ENCODE measurements at regions not wholly inside any gene's neighbourhood (a gene's known extent, or its start where the extent isn't known, plus 50 kb on each side); places are given as distances from the start of the nearest gene placed in this dataset.
"Not testable (repeated sequence)": the region's sequence is repeated elsewhere in the genome, so short reads cannot be mapped to it uniquely, and the experiment has no call there.

GRCh38 chr22:12638319-12638718, 2889.7 kb upstream of the OR11H1 start:
- H3K27ac Mint-ChIP-seq (ENCODE audit: unreplicated experiment); H3K4me3 Mint-ChIP-seq (ENCODE audit: unreplicated experiment); H3K4me1 Mint-ChIP-seq (ENCODE audit: low read depth, unreplicated experiment); DNase-seq; H3K27me3 Mint-ChIP-seq (ENCODE audit: unreplicated experiment): not testable (repeated sequence)
- peaks cover 41% of the 10 kb centered on the region for H3K9me3 Mint-ChIP-seq (ENCODE audit: unreplicated experiment)
- peaks cover 18% of the 10 kb centered on the region for H3K36me3 Mint-ChIP-seq (ENCODE audit: unreplicated experiment)
